Mammary epithelial cell (primary cell): ENCODE measurements at regions not wholly inside any gene's neighbourhood (a gene's known extent, or its start where the extent isn't known, plus 50 kb on each side); places are given as distances from the start of the nearest gene placed in this dataset.

Experiments used
- EZH2 ChIP-seq: IDR thresholded peaks from 2 replicates; pipeline ENCODE4 v1.6.1; 2012; ENCODE audit warnings: low read length, inconsistent platforms, borderline replicate concordance
- TF ChIP-seq, protein P1 (sequence below), 2 donors: IDR thresholded peaks in 1 of 2; conservative IDR thresholded peaks in 1 of 2; 2 replicates each; pipeline ENCODE4 v1.5.1; 2011 to 2012; ENCODE audit warnings: inconsistent platforms in 2 of 2, low read length in 2 of 2, mild to moderate bottlenecking in 2 of 2, control low read depth in 1 of 2, low read depth in 1 of 2; ENCODE audit not compliant: insufficient read depth in 1 of 2; ENCODE audit errors: extremely low read depth in 1 of 2

DNA sequence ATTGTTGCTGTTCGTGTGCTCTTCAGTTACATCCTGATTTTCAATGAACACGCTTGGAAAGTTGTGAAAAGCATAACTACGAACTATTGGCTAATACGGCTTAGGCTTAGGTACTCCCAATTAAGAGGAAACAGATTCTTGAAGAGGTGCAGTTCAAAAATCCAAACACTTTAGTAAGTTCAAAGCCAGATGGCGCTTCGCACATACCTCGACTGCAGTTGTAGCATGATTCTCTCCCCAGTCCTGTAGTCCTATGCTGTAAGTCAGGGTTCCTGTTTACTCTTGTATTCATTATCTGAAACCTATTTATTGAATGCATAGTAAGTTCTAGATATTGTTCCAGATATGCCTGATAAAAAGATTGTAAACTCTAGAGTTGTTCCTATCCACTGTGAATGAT, 165.2 kb downstream of the TRIB2 start:
- TF ChIP-seq, protein P1, sequence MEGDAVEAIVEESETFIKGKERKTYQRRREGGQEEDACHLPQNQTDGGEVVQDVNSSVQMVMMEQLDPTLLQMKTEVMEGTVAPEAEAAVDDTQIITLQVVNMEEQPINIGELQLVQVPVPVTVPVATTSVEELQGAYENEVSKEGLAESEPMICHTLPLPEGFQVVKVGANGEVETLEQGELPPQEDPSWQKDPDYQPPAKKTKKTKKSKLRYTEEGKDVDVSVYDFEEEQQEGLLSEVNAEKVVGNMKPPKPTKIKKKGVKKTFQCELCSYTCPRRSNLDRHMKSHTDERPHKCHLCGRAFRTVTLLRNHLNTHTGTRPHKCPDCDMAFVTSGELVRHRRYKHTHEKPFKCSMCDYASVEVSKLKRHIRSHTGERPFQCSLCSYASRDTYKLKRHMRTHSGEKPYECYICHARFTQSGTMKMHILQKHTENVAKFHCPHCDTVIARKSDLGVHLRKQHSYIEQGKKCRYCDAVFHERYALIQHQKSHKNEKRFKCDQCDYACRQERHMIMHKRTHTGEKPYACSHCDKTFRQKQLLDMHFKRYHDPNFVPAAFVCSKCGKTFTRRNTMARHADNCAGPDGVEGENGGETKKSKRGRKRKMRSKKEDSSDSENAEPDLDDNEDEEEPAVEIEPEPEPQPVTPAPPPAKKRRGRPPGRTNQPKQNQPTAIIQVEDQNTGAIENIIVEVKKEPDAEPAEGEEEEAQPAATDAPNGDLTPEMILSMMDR (conservative IDR thresholded peaks at IDR 0.05 in 1 of 2, IDR thresholded peaks at IDR 0.05 in 1 of 2; ENCODE audit: extremely low read depth in 1 of 2, insufficient read depth in 1 of 2, low read depth in 1 of 2, low read length in 2 of 2), result peak in 1 of 2 donors; percentile 38
- TF ChIP-seq EZH2, result no peak
